G401 (cell line): ENCODE measurements at regions not wholly inside any gene's neighbourhood (a gene's known extent, or its start where the extent isn't known, plus 50 kb on each side); places are given as distances from the start of the nearest gene placed in this dataset.

Experiments
- DNase-seq: peaks from one replicate; pipeline ENCODE4 v3.0.0-alpha.2; 2015; ENCODE audit warnings: low spot score
- in situ Hi-C: cut with HindIII; loops from 2 replicates; pipeline ENCODE4 v1.10.0; 2016; ENCODE audit warnings: low sequenced_read_pairs, mixed read lengths

GRCh38 chr5:71861682-71862081, 142.6 kb downstream of the CARTPT start:
- DNase-seq = no peak
- in situ Hi-C loops = no loop called here

GRCh38 chr5:71862087-71862486, 143.0 kb downstream of the CARTPT start:
- in situ Hi-C loops = no loop called here
- no peak for DNase-seq

GRCh38 chr5:71862507-71863060, 143.5 kb downstream of the CARTPT start:
- peak; percentile 92 for DNase-seq
- in situ Hi-C loops = no loop called here

GRCh38 chr5:71864730-71865601, 145.9 kb downstream of the CARTPT start:
- in situ Hi-C loops = no loop called here
- peak; percentile 17 for DNase-seq

GRCh38 chr5:71865665-71866320, 146.7 kb downstream of the CARTPT start:
- no peak for DNase-seq
- in situ Hi-C loops = no loop called here

- in situ Hi-C loops = no loop called here
- peak; percentile 15 for DNase-seq
These were observed 153.3 kb downstream of the CARTPT start for GRCh38 chr5:71872311-71872864.

- DNase-seq = peak; percentile 96
- in situ Hi-C loops = no loop called here
These were observed 154.1 kb downstream of the CARTPT start for GRCh38 chr5:71873191-71873591.

GRCh38 chr5:71874521-71874920, 155.4 kb downstream of the CARTPT start:
- peak; percentile 13 for DNase-seq
- in situ Hi-C loops = no loop called here

GRCh38 chr5:71877511-71877910, 158.4 kb downstream of the CARTPT start:
- DNase-seq = no peak
- in situ Hi-C loops = no loop called here

- no peak for DNase-seq
- in situ Hi-C loops = no loop called here
These were observed 161.5 kb downstream of the CARTPT start for GRCh38 chr5:71880536-71880935.

- in situ Hi-C loops = no loop called here
- no peak for DNase-seq
These were observed 164.0 kb downstream of the CARTPT start for GRCh38 chr5:71882826-71883741.

GRCh38 chr5:71883742-71884103, 164.6 kb downstream of the CARTPT start:
- DNase-seq = no peak
- in situ Hi-C loops = no loop called here

- DNase-seq = no peak
- in situ Hi-C loops = no loop called here
These were observed 165.9 kb downstream of the CARTPT start for GRCh38 chr5:71884926-71885325.

GRCh38 chr5:71886406-71886805, 167.3 kb downstream of the CARTPT start:
- no peak for DNase-seq

GRCh38 chr5:71887680-71888079, 168.6 kb downstream of the CARTPT start:
- peak; percentile 51 for DNase-seq

More at GRCh38 chr5:71886406-71886805, 167.3 kb downstream of the CARTPT start:
- in situ Hi-C loops = no loop called here

GRCh38 chr5:71891406-71891805, 172.3 kb downstream of the CARTPT start:
- in situ Hi-C loops = no loop called here
- no peak for DNase-seq

More at GRCh38 chr5:71887680-71888079, 168.6 kb downstream of the CARTPT start:
- in situ Hi-C loops = no loop called here

GRCh38 chr5:71891856-71892255, 172.8 kb downstream of the CARTPT start:
- in situ Hi-C loops = no loop called here
- no peak for DNase-seq

- no peak for DNase-seq
- in situ Hi-C loops = no loop called here
These were observed 173.7 kb downstream of the CARTPT start for GRCh38 chr5:71892641-71893365.
